WTC11 (cell line): ENCODE measurements at regions not wholly inside any gene's neighbourhood (a gene's known extent, or its start where the extent isn't known, plus 50 kb on each side); places are given as distances from the start of the nearest gene placed in this dataset.

Experiments
- CREM ChIP-seq: sonication (generic); formaldehyde crosslinking; IDR thresholded peaks from 2 replicates; pipeline ENCODE4 v1.8.1; 2022; ENCODE audit warnings: mild to moderate bottlenecking, missing genetic modification reagents, moderate library complexity
- CTCF ChIP-seq: fragments of 200-600 bp; IDR thresholded peaks from 2 replicates; pipeline ENCODE4 v1.8.0; 2022; ENCODE audit warnings: antibody characterized with exemption
- ELF4 ChIP-seq: sonication (generic); formaldehyde crosslinking; IDR thresholded peaks from 2 replicates; pipeline ENCODE4 v1.8.1; 2022; ENCODE audit warnings: low read depth, mild to moderate bottlenecking, moderate library complexity, missing genetic modification reagents
- ERG ChIP-seq: fragments of 250-450 bp; sonication (Bioruptor Pico); IDR thresholded peaks from 2 replicates; pipeline ENCODE4 v1.8.0; 2021; ENCODE audit warnings: mild to moderate bottlenecking
- TCF7 ChIP-seq: sonication (generic); formaldehyde crosslinking; IDR thresholded peaks from 2 replicates; pipeline ENCODE4 v1.8.0; 2022; ENCODE audit warnings: mild to moderate bottlenecking, low read depth, missing genetic modification reagents, moderate library complexity
- USF1 ChIP-seq: sonication (generic); formaldehyde crosslinking; IDR thresholded peaks from 2 replicates; pipeline ENCODE4 v1.8.0; 2022; ENCODE audit warnings: mild to moderate bottlenecking, missing genetic modification reagents
- ZNF219 ChIP-seq: sonication (generic); formaldehyde crosslinking; IDR thresholded peaks from 2 replicates; pipeline ENCODE4 v1.8.0; 2023; ENCODE audit warnings: missing genetic modification reagents, mild to moderate bottlenecking, borderline replicate concordance

- TF ChIP-seq CTCF (no peak), USF1 (CRISPR knock-in tag) (no peak), ERG (CRISPR knock-in tag) (no peak), TCF7 (no peak), ELF4 (no peak), CREM (CRISPR knock-in tag) (no peak), ZNF219 (CRISPR knock-in tag) (no peak)
These were observed 72.8 kb upstream of the RASGRF1 start for GRCh38 chr15:79163395-79163794.
